ENCODE measurements at regions not wholly inside any gene's neighbourhood (a gene's known extent, or its start where the extent isn't known, plus 50 kb on each side); places are given as distances from the start of the nearest gene placed in this dataset.
"Not testable (repeated sequence)": the region's sequence is repeated elsewhere in the genome, so short reads cannot be mapped to it uniquely, and the experiment has no call there.

- Mint-ChIP-seq H3K36me3 (peaks cover 7% of the 10 kb centered on the region), H3K4me1 (peaks cover 4% of the 10 kb centered on the region), H3K9me3 (peaks cover 17% of the 10 kb centered on the region), H3K4me3 (no peak overlapping the region), H3K27me3 (peaks cover 25% of the 10 kb centered on the region), H3K27ac (no peak overlapping the region)
- no peak for DNase-seq
Observed at GRCh38 chr15:95626501-95627361, 703.8 kb upstream of the NR2F2 start.

- no peak overlapping the region for H3K4me3 Mint-ChIP-seq
- H3K4me1 Mint-ChIP-seq = no peaks in the 10 kb centered on the region
- no peak overlapping the region for H3K27ac Mint-ChIP-seq
- DNase-seq = no peak
- H3K9me3 Mint-ChIP-seq = peaks cover 3% of the 10 kb centered on the region
- no peaks in the 10 kb centered on the region for H3K36me3 Mint-ChIP-seq
- peaks cover 34% of the 10 kb centered on the region for H3K27me3 Mint-ChIP-seq
Observed at GRCh38 chr15:95629503-95630168, 700.9 kb upstream of the NR2F2 start.

GRCh38 chr15:95630683-95631082 is 699.8 kb upstream of the NR2F2 start:
- Mint-ChIP-seq H3K27me3 (peaks cover 35% of the 10 kb centered on the region), H3K36me3 (no peaks in the 10 kb centered on the region), H3K27ac (no peak overlapping the region), H3K9me3 (peaks cover 3% of the 10 kb centered on the region), H3K4me3 (no peak overlapping the region), H3K4me1 (no peaks in the 10 kb centered on the region)
- DNase-seq = no peak

- Mint-ChIP-seq H3K9me3 (peaks cover 1% of the 10 kb centered on the region), H3K4me1 (no peaks in the 10 kb centered on the region), H3K27me3 (peaks cover 12% of the 10 kb centered on the region), H3K36me3 (no peaks in the 10 kb centered on the region), H3K4me3 (no peak overlapping the region), H3K27ac (no peak overlapping the region)
- DNase-seq = no peak
Observed at GRCh38 chr15:95635666-95636065, 694.8 kb upstream of the NR2F2 start.

GRCh38 chr15:95636107-95636506 is 694.4 kb upstream of the NR2F2 start:
- DNase-seq = no peak
- peaks cover 10% of the 10 kb centered on the region for H3K27me3 Mint-ChIP-seq
- H3K4me3 Mint-ChIP-seq = no peak overlapping the region
- H3K9me3 Mint-ChIP-seq = no peaks in the 10 kb centered on the region
- no peak overlapping the region for H3K27ac Mint-ChIP-seq
- no peaks in the 10 kb centered on the region for H3K4me1 Mint-ChIP-seq
- H3K36me3 Mint-ChIP-seq = no peaks in the 10 kb centered on the region

- H3K27ac Mint-ChIP-seq, H3K36me3 Mint-ChIP-seq, H3K9me3 Mint-ChIP-seq, H3K4me1 Mint-ChIP-seq, DNase-seq, H3K4me3 Mint-ChIP-seq, H3K27me3 Mint-ChIP-seq: not testable (repeated sequence)
Observed at GRCh38 chr15:95637234-95637633, 693.3 kb upstream of the NR2F2 start.

- peaks cover 7% of the 10 kb centered on the region for H3K27me3 Mint-ChIP-seq
- no peak overlapping the region for H3K27ac Mint-ChIP-seq
- DNase-seq = no peak
- no peak overlapping the region for H3K4me3 Mint-ChIP-seq
- H3K36me3 Mint-ChIP-seq = no peaks in the 10 kb centered on the region
- no peaks in the 10 kb centered on the region for H3K9me3 Mint-ChIP-seq
- H3K4me1 Mint-ChIP-seq = no peaks in the 10 kb centered on the region
Observed at GRCh38 chr15:95639208-95639607, 691.3 kb upstream of the NR2F2 start.

- Mint-ChIP-seq H3K4me3 (no peak overlapping the region), H3K4me1 (no peaks in the 10 kb centered on the region), H3K9me3 (no peaks in the 10 kb centered on the region), H3K27me3 (peaks cover 7% of the 10 kb centered on the region), H3K36me3 (no peaks in the 10 kb centered on the region), H3K27ac (no peak overlapping the region)
- no peak for DNase-seq
Observed at GRCh38 chr15:95644100-95644875, 686.2 kb upstream of the NR2F2 start.

GRCh38 chr15:95645791-95646338 is 684.6 kb upstream of the NR2F2 start:
- H3K36me3 Mint-ChIP-seq = no peaks in the 10 kb centered on the region
- H3K27ac Mint-ChIP-seq = no peak overlapping the region
- H3K4me1 Mint-ChIP-seq = no peaks in the 10 kb centered on the region
- H3K27me3 Mint-ChIP-seq = peaks cover 7% of the 10 kb centered on the region
- H3K9me3 Mint-ChIP-seq = no peaks in the 10 kb centered on the region
- H3K4me3 Mint-ChIP-seq = no peak overlapping the region
- no peak for DNase-seq

GRCh38 chr15:95646484-95647273 is 683.8 kb upstream of the NR2F2 start:
- Mint-ChIP-seq H3K4me3 (no peak overlapping the region), H3K27ac (no peak overlapping the region), H3K9me3 (no peaks in the 10 kb centered on the region), H3K36me3 (no peaks in the 10 kb centered on the region), H3K4me1 (no peaks in the 10 kb centered on the region), H3K27me3 (peaks cover 7% of the 10 kb centered on the region)
- DNase-seq = no peak

- Mint-ChIP-seq H3K27ac (no peak overlapping the region), H3K4me1 (no peaks in the 10 kb centered on the region), H3K9me3 (no peaks in the 10 kb centered on the region), H3K4me3 (no peak overlapping the region), H3K36me3 (no peaks in the 10 kb centered on the region), H3K27me3 (peaks cover 9% of the 10 kb centered on the region)
- DNase-seq = no peak
Observed at GRCh38 chr15:95647531-95648277, 682.8 kb upstream of the NR2F2 start.

- Mint-ChIP-seq H3K27me3 (peaks cover 14% of the 10 kb centered on the region), H3K27ac (no peak overlapping the region), H3K9me3 (no peaks in the 10 kb centered on the region), H3K4me1 (no peaks in the 10 kb centered on the region), H3K4me3 (no peak overlapping the region), H3K36me3 (no peaks in the 10 kb centered on the region)
- DNase-seq = no peak
Observed at GRCh38 chr15:95653361-95653805, 677.1 kb upstream of the NR2F2 start.

- Mint-ChIP-seq H3K27ac (no peak overlapping the region), H3K27me3 (peaks cover 19% of the 10 kb centered on the region), H3K9me3 (no peaks in the 10 kb centered on the region), H3K4me3 (no peak overlapping the region), H3K4me1 (no peaks in the 10 kb centered on the region), H3K36me3 (no peaks in the 10 kb centered on the region)
- DNase-seq = no peak
Observed at GRCh38 chr15:95655089-95655607, 675.4 kb upstream of the NR2F2 start.

- Mint-ChIP-seq H3K36me3 (no peaks in the 10 kb centered on the region), H3K4me1 (no peaks in the 10 kb centered on the region), H3K9me3 (no peaks in the 10 kb centered on the region), H3K4me3 (no peak overlapping the region), H3K27ac (no peak overlapping the region), H3K27me3 (peaks cover 21% of the 10 kb centered on the region)
- DNase-seq = no peak
Observed at GRCh38 chr15:95656595-95656994, 673.9 kb upstream of the NR2F2 start.
